Dedifferentiated amniotic fluid mesenchymal stem cell (primary cell): ENCODE measurements at regions not wholly inside any gene's neighbourhood (a gene's known extent, or its start where the extent isn't known, plus 50 kb on each side); places are given as distances from the start of the nearest gene placed in this dataset.
"Not testable (repeated sequence)": the region's sequence is repeated elsewhere in the genome, so short reads cannot be mapped to it uniquely, and the experiment has no call there.

Experiments used
- DNase-seq: peaks from one replicate; pipeline ENCODE4 v3.0.0-alpha.2; 2016; ENCODE audit errors: extremely low spot score

- DNase-seq = no peak
Measured at GRCh38 chr3:146770881-146771280, 165.7 kb upstream of the PLSCR5 start.

GRCh38 chr3:146770301-146770700 is 165.2 kb upstream of the PLSCR5 start:
- no peak for DNase-seq

GRCh38 chr3:146757759-146758158 is 152.6 kb upstream of the PLSCR5 start:
- DNase-seq = no peak

GRCh38 chr3:146750196-146750595 is 145.1 kb upstream of the PLSCR5 start:
- no peak for DNase-seq

- peak; percentile 71 for DNase-seq
Measured at GRCh38 chr3:146747928-146748327, 142.8 kb upstream of the PLSCR5 start.

- no peak for DNase-seq
Measured at GRCh38 chr3:146747051-146747450, 141.9 kb upstream of the PLSCR5 start.

GRCh38 chr3:146746190-146746589 is 141.0 kb upstream of the PLSCR5 start:
- DNase-seq = no peak

GRCh38 chr3:146739203-146739671 is 134.1 kb upstream of the PLSCR5 start:
- no peak for DNase-seq

GRCh38 chr3:146732325-146732724 is 127.2 kb upstream of the PLSCR5 start:
- no peak for DNase-seq

GRCh38 chr3:146715170-146715569 is 110.0 kb upstream of the PLSCR5 start:
- no peak for DNase-seq

GRCh38 chr3:146712806-146713205 is 107.7 kb upstream of the PLSCR5 start:
- DNase-seq = no peak

GRCh38 chr3:146709969-146710368 is 104.8 kb upstream of the PLSCR5 start:
- no peak for DNase-seq

GRCh38 chr3:146705225-146705624 is 100.1 kb upstream of the PLSCR5 start:
- no peak for DNase-seq

- no peak for DNase-seq
Measured at GRCh38 chr3:146702237-146702636, 97.1 kb upstream of the PLSCR5 start.

- DNase-seq = no peak
Measured at GRCh38 chr3:146701246-146701645, 96.1 kb upstream of the PLSCR5 start.

- not testable (repeated sequence) for DNase-seq
Measured at GRCh38 chr3:146700025-146700424, 94.9 kb upstream of the PLSCR5 start.

- no peak for DNase-seq
Measured at GRCh38 chr3:146692254-146692653, 87.1 kb upstream of the PLSCR5 start.

GRCh38 chr3:146685050-146685814 is 80.1 kb upstream of the PLSCR5 start:
- DNase-seq = no peak

GRCh38 chr3:146682171-146682570 is 77.0 kb upstream of the PLSCR5 start:
- DNase-seq = peak; percentile 14

GRCh38 chr3:146680617-146681016 is 75.5 kb upstream of the PLSCR5 start:
- no peak for DNase-seq

GRCh38 chr3:146679995-146680394 is 74.8 kb upstream of the PLSCR5 start:
- no peak for DNase-seq

- no peak for DNase-seq
Measured at GRCh38 chr3:146679191-146679590, 74.0 kb upstream of the PLSCR5 start.

GRCh38 chr3:146672941-146673340 is 67.8 kb upstream of the PLSCR5 start:
- DNase-seq = no peak

- DNase-seq = no peak
Measured at GRCh38 chr3:146664403-146664802, 59.3 kb upstream of the PLSCR5 start.
